Mesenchymal stem cell (in vitro differentiated cells and primary cell): ENCODE measurements at regions not wholly inside any gene's neighbourhood (a gene's known extent, or its start where the extent isn't known, plus 50 kb on each side); places are given as distances from the start of the nearest gene placed in this dataset.

Source experiments
- DNase-seq: peaks from one replicate; pipeline ENCODE4 v3.0.0-alpha.2; 2013
- H2AFZ ChIP-seq: one replicate; pipeline ENCODE4 v1.6.1; 2013; ENCODE audit warnings: low read depth, mild to moderate bottlenecking, control low read depth, inconsistent platforms, low read length, moderate library complexity
- H2AK5ac ChIP-seq: 2 replicates; pipeline ENCODE4 v1.6.1; 2013; ENCODE audit warnings: low read length, moderate library complexity, mild to moderate bottlenecking, inconsistent platforms; ENCODE audit not compliant: severe bottlenecking
- H2BK120ac ChIP-seq: one replicate; pipeline ENCODE4 v1.6.1; 2013; ENCODE audit warnings: low read depth, mild to moderate bottlenecking, inconsistent platforms, low read length, moderate library complexity
- H2BK12ac ChIP-seq, 2 experiments: one replicate each; pipeline ENCODE4 v1.6.1; 2013; ENCODE audit warnings: inconsistent platforms in 2 of 2, low read length in 2 of 2, mild to moderate bottlenecking in 2 of 2, moderate library complexity in 2 of 2, control low read depth in 1 of 2
- H2BK15ac ChIP-seq: one replicate; pipeline ENCODE4 v1.6.1; 2013; ENCODE audit warnings: mild to moderate bottlenecking, low read depth, inconsistent platforms; ENCODE audit not compliant: poor library complexity, severe bottlenecking
- H2BK5ac ChIP-seq: 2 replicates; pipeline ENCODE4 v1.6.1; 2013; ENCODE audit warnings: low read depth, mild to moderate bottlenecking, low read length, control low read depth, inconsistent platforms; ENCODE audit not compliant: poor library complexity, severe bottlenecking
- H3K14ac ChIP-seq, 2 experiments: one replicate each; pipeline ENCODE4 v1.6.1; 2013; ENCODE audit warnings: inconsistent platforms in 2 of 2, low read length in 2 of 2, control low read depth in 1 of 2, mild to moderate bottlenecking in 1 of 2, moderate library complexity in 1 of 2
- H3K18ac ChIP-seq, 2 experiments: one replicate each; pipeline ENCODE4 v1.6.1; 2013; ENCODE audit warnings: inconsistent platforms in 2 of 2, low read length in 2 of 2, control low read depth in 1 of 2, low read depth in 1 of 2, mild to moderate bottlenecking in 1 of 2
- H3K23ac ChIP-seq, 2 experiments: one replicate each; pipeline ENCODE4 v1.6.1; 2013; ENCODE audit warnings: inconsistent platforms in 2 of 2, low read length in 2 of 2, mild to moderate bottlenecking in 2 of 2, moderate library complexity in 2 of 2, control low read depth in 1 of 2
- H3K27ac ChIP-seq: 2 replicates; pipeline ENCODE4 v1.5.1; 2013; ENCODE audit warnings: mild to moderate bottlenecking, moderate library complexity, low read length, control low read depth, inconsistent platforms; ENCODE audit not compliant: poor library complexity, severe bottlenecking
- H3K27me3 ChIP-seq, 2 experiments: 2 replicates each; pipeline versions ENCODE4 v1.6.1 to v1.7.0; 2013; ENCODE audit warnings: low read length in 2 of 2, mild to moderate bottlenecking in 2 of 2, moderate library complexity in 2 of 2, control low read depth in 1 of 2, inconsistent platforms in 1 of 2; ENCODE audit not compliant: control insufficient read depth in 1 of 2, insufficient read depth in 1 of 2
- H3K36me3 ChIP-seq, 2 experiments: 2 replicates each; pipeline versions ENCODE4 v1.6.1 to v1.7.0; 2013; ENCODE audit warnings: low read length in 2 of 2, control low read depth in 1 of 2, inconsistent platforms in 1 of 2, low read depth in 1 of 2, mild to moderate bottlenecking in 1 of 2; ENCODE audit not compliant: insufficient read depth in 2 of 2, control insufficient read depth in 1 of 2
- H3K4ac ChIP-seq, 2 experiments: one replicate each; pipeline ENCODE4 v1.6.1; 2013; ENCODE audit warnings: inconsistent platforms in 2 of 2, low read length in 2 of 2, mild to moderate bottlenecking in 2 of 2, moderate library complexity in 2 of 2, control low read depth in 1 of 2, low read depth in 1 of 2
- H3K4me1 ChIP-seq: 2 replicates; pipeline ENCODE4 v1.6.1; 2013; ENCODE audit warnings: low read depth, low read length, control low read depth; ENCODE audit not compliant: control insufficient read depth, insufficient read depth
- H3K4me2 ChIP-seq: 2 replicates; pipeline ENCODE4 v1.6.1; 2013; ENCODE audit warnings: low read length, mild to moderate bottlenecking, inconsistent platforms; ENCODE audit not compliant: poor library complexity, severe bottlenecking
- H3K4me3 ChIP-seq, 2 experiments: 2 replicates each; pipeline versions ENCODE4 v1.5.1 to v1.7.0; 2013; ENCODE audit warnings: low read length in 2 of 2, mild to moderate bottlenecking in 2 of 2, control low read depth in 1 of 2, low read depth in 1 of 2; ENCODE audit not compliant: insufficient read depth in 1 of 2
- H3K79me1 ChIP-seq: replicated peaks from 2 replicates; pipeline ENCODE4 v1.6.1; 2013; ENCODE audit warnings: mild to moderate bottlenecking, control low read depth, low read length, inconsistent platforms; ENCODE audit not compliant: poor library complexity, severe bottlenecking
- H3K9ac ChIP-seq: 2 replicates; pipeline ENCODE4 v1.7.0; 2013; ENCODE audit warnings: mild to moderate bottlenecking, low read length, moderate library complexity
- H3K9me3 ChIP-seq: 2 replicates; pipeline ENCODE4 v1.7.0; 2013; ENCODE audit warnings: mild to moderate bottlenecking, low read length; ENCODE audit not compliant: control insufficient read depth
- H4K8ac ChIP-seq: one replicate; pipeline ENCODE4 v1.6.1; 2013; ENCODE audit warnings: inconsistent platforms, mild to moderate bottlenecking, low read length, moderate library complexity
- H4K91ac ChIP-seq: one replicate; pipeline ENCODE4 v1.6.1; 2013; ENCODE audit warnings: mild to moderate bottlenecking, low read length, inconsistent platforms
- WGBS: methylation state at CpG from one replicate; pipeline ENCODE4 v1.1.7; 2013; ENCODE audit warnings: mixed read lengths; 5-methylcytosine and 5-hydroxymethylcytosine counted together

DNA sequence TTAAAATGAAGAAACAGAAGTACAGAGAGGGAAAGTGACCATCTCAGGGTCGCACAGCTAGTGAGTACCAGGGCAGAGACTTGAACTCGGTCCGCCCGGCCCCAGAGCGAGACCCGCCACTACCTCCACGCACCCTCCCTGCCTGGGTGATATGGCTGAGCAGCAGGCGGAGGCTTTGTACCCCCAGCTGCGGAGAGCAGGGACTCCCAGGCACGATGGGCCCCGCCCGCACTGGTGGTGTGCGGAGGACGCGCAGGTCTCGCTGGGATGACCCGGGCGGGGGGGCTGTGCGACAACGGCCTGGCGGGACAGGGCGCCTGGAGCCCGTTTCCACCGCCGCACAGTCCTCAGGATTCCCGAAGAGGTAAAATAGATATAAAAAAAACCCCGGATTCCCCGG, 64.7 kb upstream of the LARP1 start:
- H3K27ac ChIP-seq = no peak overlapping the region
- H3K36me3 ChIP-seq = no peaks in the 10 kb centered on the region
- no peak for DNase-seq
- no peak overlapping the region for H3K4me2 ChIP-seq
- 97% methylated on average over 28 of the region's 28 CpGs for WGBS
- H4K8ac ChIP-seq = no peak overlapping the region
- H3K18ac ChIP-seq = no peak overlapping the region
- H4K91ac ChIP-seq = peak overlapping the region; percentile 4
- H2AFZ ChIP-seq = no peak overlapping the region
- H2BK5ac ChIP-seq = no peak overlapping the region
- peaks cover 3% of the 10 kb centered on the region for H3K79me1 ChIP-seq
- H3K9ac ChIP-seq = no peak overlapping the region
- no peak overlapping the region for H2BK15ac ChIP-seq
- no peak overlapping the region for H2AK5ac ChIP-seq
- H3K9me3 ChIP-seq = peaks cover 7% of the 10 kb centered on the region
- no peak overlapping the region for H3K23ac ChIP-seq
- no peaks in the 10 kb centered on the region for H3K27me3 ChIP-seq
- no peak overlapping the region for H3K14ac ChIP-seq
- H3K4me1 ChIP-seq = peaks cover 5% of the 10 kb centered on the region
- peak overlapping the region in 1 of 2 experiments; percentile 85 for H2BK12ac ChIP-seq
- no peak overlapping the region for H2BK120ac ChIP-seq
- H3K4ac ChIP-seq = peak overlapping the region in 1 of 2 experiments; percentile 49
- no peak overlapping the region for H3K4me3 ChIP-seq

DNA sequence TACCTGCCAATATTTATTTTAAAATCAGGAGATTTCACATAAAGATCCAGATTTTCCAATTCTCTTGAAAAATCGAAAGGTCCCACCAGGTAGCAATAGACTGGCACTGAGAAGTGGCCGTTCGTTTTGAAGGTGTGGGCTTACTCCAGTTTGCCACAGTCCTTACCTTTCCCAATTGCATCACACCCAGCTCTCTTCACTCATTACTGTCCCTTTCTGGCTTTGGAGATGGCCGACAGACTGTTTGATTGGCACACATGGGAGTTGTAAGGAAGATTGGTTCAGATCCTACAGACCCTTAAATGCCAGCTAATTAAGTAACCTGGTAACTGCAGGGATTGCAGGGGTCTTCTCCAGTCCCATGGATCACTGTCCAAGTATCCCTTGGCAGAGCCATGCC, 68.7 kb upstream of the LARP1 start:
- H4K8ac ChIP-seq = no peak overlapping the region
- no peak overlapping the region for H2BK12ac ChIP-seq
- no peaks in the 10 kb centered on the region for H3K36me3 ChIP-seq
- H3K23ac ChIP-seq = no peak overlapping the region
- peak overlapping the region in 1 of 2 experiments; percentile 10 for H3K4me3 ChIP-seq
- no peak overlapping the region for H2BK15ac ChIP-seq
- H2BK120ac ChIP-seq = no peak overlapping the region
- H4K91ac ChIP-seq = no peak overlapping the region
- 94% methylated on average over 4 of the region's 4 CpGs for WGBS
- H3K9me3 ChIP-seq = peaks cover 7% of the 10 kb centered on the region
- no peak overlapping the region for H3K18ac ChIP-seq
- no peak overlapping the region for H3K27ac ChIP-seq
- H2AK5ac ChIP-seq = no peak overlapping the region
- no peak overlapping the region for H3K4ac ChIP-seq
- H3K14ac ChIP-seq = no peak overlapping the region
- DNase-seq = no peak
- no peak overlapping the region for H2AFZ ChIP-seq
- H3K9ac ChIP-seq = no peak overlapping the region
- H3K4me2 ChIP-seq = no peak overlapping the region
- no peak overlapping the region for H2BK5ac ChIP-seq
- peaks cover 7% of the 10 kb centered on the region for H3K4me1 ChIP-seq
- no peaks in the 10 kb centered on the region for H3K27me3 ChIP-seq
- peaks cover 3% of the 10 kb centered on the region for H3K79me1 ChIP-seq

DNA sequence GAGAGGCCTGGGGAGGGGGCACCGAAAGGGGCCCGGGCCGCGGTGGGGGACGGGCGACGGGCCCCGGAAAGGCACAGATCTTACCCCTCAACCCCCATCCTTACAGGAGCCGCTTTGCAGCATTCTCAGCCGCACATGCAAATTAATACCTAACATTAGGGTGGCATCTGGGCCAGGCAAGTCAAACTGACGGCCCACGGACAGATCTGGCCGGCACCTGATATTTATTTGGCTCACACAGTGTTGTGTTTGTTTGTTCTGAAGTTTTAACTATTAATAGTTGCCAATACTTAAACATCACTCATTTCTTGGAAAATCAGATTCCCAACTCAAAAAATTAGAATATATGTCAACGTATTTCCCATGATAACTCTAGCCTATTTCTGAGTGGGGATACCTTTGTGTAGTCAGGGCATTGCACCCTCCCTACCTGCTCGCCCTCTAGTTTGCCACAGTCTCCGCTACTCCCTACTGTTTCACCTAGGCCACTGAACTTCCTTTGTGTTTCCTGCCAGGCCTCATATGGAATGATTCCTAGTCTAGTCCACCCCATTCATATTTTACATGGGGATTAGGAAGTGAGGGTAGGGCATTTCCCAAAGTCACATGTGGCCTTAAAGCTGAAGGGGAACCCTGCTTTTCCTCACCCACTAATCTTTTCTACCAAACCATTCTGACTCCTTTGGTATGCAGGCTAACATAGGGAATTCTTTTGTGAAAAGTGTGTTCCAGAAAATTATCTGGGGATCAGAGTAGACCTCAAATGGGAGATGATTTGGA, 71.9 kb upstream of the LARP1 start:
- no peaks in the 10 kb centered on the region for H3K36me3 ChIP-seq
- peak overlapping the region; percentile 87 to 97 for H2BK12ac ChIP-seq
- peaks cover 7% of the 10 kb centered on the region for H3K9me3 ChIP-seq
- H2BK120ac ChIP-seq = peak overlapping the region; percentile 78
- peak overlapping the region; percentile 62 for H2BK15ac ChIP-seq
- H4K91ac ChIP-seq = peak overlapping the region; percentile 84
- peak overlapping the region; percentile 85 for H3K18ac ChIP-seq
- peak overlapping the region in 1 of 2 experiments; percentile 65 for H3K23ac ChIP-seq
- peak overlapping the region in 1 of 2 experiments; percentile 68 for H3K14ac ChIP-seq
- peak; percentile 17 for DNase-seq
- no peaks in the 10 kb centered on the region for H3K27me3 ChIP-seq
- H3K4ac ChIP-seq = peak overlapping the region in 1 of 2 experiments; percentile 93
- no peaks in the 10 kb centered on the region for H3K79me1 ChIP-seq
- H3K9ac ChIP-seq = peak overlapping the region; percentile 63
- peak overlapping the region; percentile 56 to 76 for H3K4me3 ChIP-seq
- H3K4me2 ChIP-seq = peak overlapping the region; percentile 83
- WGBS = 50% methylated on average over 5 of the region's 16 CpGs
- peak overlapping the region; percentile 37 for H3K27ac ChIP-seq
- no peak overlapping the region for H2BK5ac ChIP-seq
- H3K4me1 ChIP-seq = peaks cover 4% of the 10 kb centered on the region
- H2AFZ ChIP-seq = peak overlapping the region; percentile 67
- H2AK5ac ChIP-seq = peak overlapping the region; percentile 71
- peak overlapping the region; percentile 84 for H4K8ac ChIP-seq

DNA sequence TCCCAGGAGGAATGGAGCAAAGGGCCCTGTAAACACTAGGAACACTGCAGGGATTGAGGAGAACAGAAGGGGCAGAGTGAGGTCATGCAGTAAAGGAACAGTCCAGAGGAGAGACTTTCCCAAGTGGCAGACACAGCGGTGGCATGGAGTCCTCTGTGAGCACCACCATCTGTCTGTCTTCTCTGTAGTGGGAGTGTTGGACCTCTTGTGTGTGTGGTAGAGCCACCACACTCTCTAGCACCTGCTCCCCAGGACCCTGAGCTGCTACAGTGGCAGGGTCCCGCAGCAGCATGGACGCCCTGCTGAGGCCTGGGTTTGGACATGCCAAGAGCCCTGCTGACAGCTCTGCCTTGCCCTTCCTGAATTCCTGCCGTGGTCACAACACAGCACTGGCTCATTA, 75.7 kb upstream of the LARP1 start:
- Histone ChIP-seq H4K91ac (no peak overlapping the region), H4K8ac (no peak overlapping the region), H3K4me3 (no peak overlapping the region), H3K18ac (no peak overlapping the region), H3K14ac (no peak overlapping the region), H3K4me2 (no peak overlapping the region), H3K27ac (no peak overlapping the region), H3K9ac (no peak overlapping the region), H3K9me3 (no peaks in the 10 kb centered on the region), H3K36me3 (no peaks in the 10 kb centered on the region), H2BK15ac (no peak overlapping the region), H2AFZ (no peak overlapping the region), H3K27me3 (no peaks in the 10 kb centered on the region), H3K4ac (no peak overlapping the region), H2AK5ac (no peak overlapping the region), H2BK120ac (no peak overlapping the region), H3K79me1 (no peaks in the 10 kb centered on the region), H3K4me1 (peaks cover 4% of the 10 kb centered on the region), H2BK12ac (no peak overlapping the region), H3K23ac (no peak overlapping the region), H2BK5ac (no peak overlapping the region)
- no peak for DNase-seq
- 96% methylated on average over 3 of the region's 4 CpGs for WGBS
